PC-3 (cell line): ENCODE measurements at regions not wholly inside any gene's neighbourhood (a gene's known extent, or its start where the extent isn't known, plus 50 kb on each side); places are given as distances from the start of the nearest gene placed in this dataset.

Source experiments
- ATAC-seq: fragments of 200-7000 bp; cut with Tn5 transposase; 2 replicates; pipeline ENCODE4 v1.9.1; 2020; ENCODE audit warnings: mild to moderate bottlenecking, moderate library complexity
- BruUV-seq: library from RNA; stranded (reverse); fragments of 400-500 nt; replicated peaks from 2 replicates; lab custom pipeline; 2021; lab: Mats Ljungman, UMichigan
- CTCF ChIA-PET: fragments of 300-600 bp; sonication (Branson Sonifier 250); formaldehyde crosslinking; loops from one replicate; lab custom pipeline; 2022; ENCODE audit warnings: antibody characterized with exemption; lab: Charles Lee
- POLR2A ChIA-PET: fragments of 300-600 bp; sonication (Branson Sonifier 250); formaldehyde crosslinking; loops from one replicate; lab custom pipeline; 2022; ENCODE audit warnings: antibody characterized with exemption; ENCODE audit not compliant: unreplicated experiment; lab: Charles Lee
- DNase-seq: peaks from one replicate; pipeline ENCODE4 v3.0.0-alpha.2; 2015
- H2AFZ ChIP-seq: fragments of 300-600 bp; sonication (generic); 2 replicates; pipeline ENCODE4 v1.6.0; 2016; ENCODE audit warnings: antibody characterized with exemption, low read length
- H3F3A ChIP-seq: fragments of 300-600 bp; sonication (generic); one replicate; pipeline ENCODE4 v1.6.0; 2017; ENCODE audit warnings: antibody characterized with exemption, low read length, control low read depth, mild to moderate bottlenecking; ENCODE audit not compliant: unreplicated experiment
- H3K27ac ChIP-seq: fragments of 300-600 bp; sonication (generic); 2 replicates; pipeline ENCODE4 v1.5.1; 2016; ENCODE audit warnings: mild to moderate bottlenecking, low read length
- H3K27me3 ChIP-seq: fragments of 300-600 bp; sonication (generic); 2 replicates; pipeline ENCODE4 v1.6.1; 2016; ENCODE audit warnings: low read length, mixed read lengths
- H3K36me3 ChIP-seq: fragments of 300-600 bp; sonication (generic); 2 replicates; pipeline ENCODE4 v1.6.1; 2016; ENCODE audit warnings: low read depth, mixed run types, low read length, mixed read lengths
- H3K4me1 ChIP-seq: fragments of 300-600 bp; sonication (generic); 2 replicates; pipeline ENCODE4 v1.5.1; 2016; ENCODE audit warnings: low read length; ENCODE audit not compliant: insufficient read depth
- H3K4me2 ChIP-seq: fragments of 300-600 bp; sonication (generic); 2 replicates; pipeline ENCODE4 v1.6.0; 2016; ENCODE audit warnings: low read length
- H3K4me3 ChIP-seq: fragments of 300-600 bp; sonication (generic); 2 replicates; pipeline ENCODE4 v1.5.1; 2016; ENCODE audit warnings: mild to moderate bottlenecking, low read length, mixed read lengths
- H3K79me2 ChIP-seq: fragments of 300-600 bp; sonication (generic); 2 replicates; pipeline ENCODE4 v1.6.1; 2017; ENCODE audit warnings: low read length, mixed read lengths
- H3K9ac ChIP-seq: fragments of 300-600 bp; sonication (generic); 2 replicates; pipeline ENCODE4 v1.6.0; 2016; ENCODE audit warnings: mild to moderate bottlenecking, low read length
- H3K9me2 ChIP-seq: fragments of 300-600 bp; sonication (generic); replicated peaks from 2 replicates; pipeline ENCODE4 v1.6.1; 2016; ENCODE audit warnings: mixed run types, low read length, mixed read lengths
- H3K9me3 ChIP-seq: fragments of 300-600 bp; sonication (generic); 2 replicates; pipeline ENCODE4 v1.6.1; 2016; ENCODE audit warnings: low read length, mixed read lengths
- H4K20me1 ChIP-seq: fragments of 300-600 bp; sonication (generic); 2 replicates; pipeline ENCODE4 v1.6.1; 2016; ENCODE audit warnings: low read length, mixed read lengths
- CTCF ChIP-seq: fragments of 300-600 bp; sonication (generic); conservative IDR thresholded peaks from 2 replicates; pipeline ENCODE4 v1.5.1; 2017; ENCODE audit warnings: antibody characterized with exemption, low read depth, mild to moderate bottlenecking, low read length
- EZH2 ChIP-seq: fragments of 300-600 bp; sonication (generic); IDR thresholded peaks from one replicate; pipeline ENCODE4 v1.6.1; 2017; ENCODE audit warnings: antibody characterized with exemption, mild to moderate bottlenecking, low read length; ENCODE audit not compliant: unreplicated experiment
- EZH2phosphoT487 ChIP-seq: fragments of 300-600 bp; sonication (generic); IDR thresholded peaks from 2 replicates; pipeline ENCODE4 v1.6.1; 2018; ENCODE audit warnings: mild to moderate bottlenecking, antibody characterized with exemption, low read length, borderline replicate concordance
- intact Hi-C: fragments of 100-400 bp; cut with micrococcal nuclease; formaldehyde crosslinking; loops from 2 replicates; pipeline ENCODE4 v1.9.0; 2023

- TF ChIP-seq EZH2phosphoT487 (no peak), EZH2 (no peak), CTCF (no peak)
- POLR2A ChIA-PET = no interaction called here
- H4K20me1 ChIP-seq = no peaks in the 10 kb centered on the region
- no peaks in the 10 kb centered on the region for H3K9me3 ChIP-seq
- intact Hi-C loops = no loop called here
- H3K4me2 ChIP-seq = no peak overlapping the region
- H3K9ac ChIP-seq = no peak overlapping the region
- no peak overlapping the region for H2AFZ ChIP-seq
- no peaks in the 10 kb centered on the region for H3K36me3 ChIP-seq
- CTCF ChIA-PET = no interaction called here
- DNase-seq = no peak
- no peaks in the 10 kb centered on the region for H3K27me3 ChIP-seq
- H3K79me2 ChIP-seq = no peaks in the 10 kb centered on the region
- no peaks in the 10 kb centered on the region for H3F3A ChIP-seq
- no peaks in the 10 kb centered on the region for H3K4me1 ChIP-seq
- no TSS peak for BruUV-seq
- no peak for ATAC-seq
- H3K4me3 ChIP-seq = no peak overlapping the region
- H3K27ac ChIP-seq = no peak overlapping the region
- H3K9me2 ChIP-seq = no peaks in the 10 kb centered on the region
These were observed 1772.6 kb downstream of the EFNA5 start for GRCh38 chr5:105898183-105898582.

DNA sequence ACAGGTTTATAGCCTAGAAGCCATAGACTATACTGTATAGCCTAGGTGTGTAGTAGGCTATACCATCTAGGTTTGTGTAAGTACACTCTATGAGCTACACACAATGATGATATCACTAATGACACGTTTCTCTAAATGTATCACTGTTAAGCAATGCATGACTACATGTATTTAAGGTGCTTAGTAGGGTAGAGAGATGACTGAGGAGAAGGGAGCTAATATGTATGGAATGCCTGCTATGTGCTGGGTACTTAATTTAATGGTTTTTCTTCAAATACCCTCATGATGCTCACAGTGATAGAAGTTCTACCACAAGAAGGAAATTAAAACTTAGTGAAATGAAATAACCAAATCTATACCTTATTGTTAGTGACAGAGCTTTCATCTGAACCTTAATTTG, 1785.5 kb downstream of the EFNA5 start:
- intact Hi-C loops = no loop called here
- no peaks in the 10 kb centered on the region for H4K20me1 ChIP-seq
- H3K36me3 ChIP-seq = no peaks in the 10 kb centered on the region
- H3K4me3 ChIP-seq = no peak overlapping the region
- BruUV-seq = no TSS peak
- no peak for TF ChIP-seq EZH2phosphoT487
- TF ChIP-seq EZH2 = no peak
- TF ChIP-seq CTCF = no peak
- H3K27ac ChIP-seq = no peak overlapping the region
- CTCF ChIA-PET = no interaction called here
- H3K9me2 ChIP-seq = no peaks in the 10 kb centered on the region
- no peaks in the 10 kb centered on the region for H3F3A ChIP-seq
- DNase-seq (peak; percentile 38), ATAC-seq (no peak)
- no peaks in the 10 kb centered on the region for H3K9me3 ChIP-seq
- POLR2A ChIA-PET = no interaction called here
- H3K9ac ChIP-seq = no peak overlapping the region
- no peak overlapping the region for H2AFZ ChIP-seq
- no peaks in the 10 kb centered on the region for H3K27me3 ChIP-seq
- H3K4me1 ChIP-seq = peaks cover 12% of the 10 kb centered on the region
- H3K4me2 ChIP-seq = no peak overlapping the region
- H3K79me2 ChIP-seq = no peaks in the 10 kb centered on the region

GRCh38 chr5:105882956-105883481, 1787.7 kb downstream of the EFNA5 start:
- H3K4me2 ChIP-seq = peak overlapping the region; percentile 13
- H3F3A ChIP-seq = no peaks in the 10 kb centered on the region
- CTCF ChIA-PET = no interaction called here
- DNase-seq = peak; percentile 95
- peak overlapping the region; percentile 28; the same call in 1 of the 2 replicates for H3K27ac ChIP-seq
- peak; percentile 71 for ATAC-seq
- intact Hi-C loops = no loop called here
- H3K9me2 ChIP-seq = no peaks in the 10 kb centered on the region
- no peak overlapping the region for H2AFZ ChIP-seq
- no peak overlapping the region for H3K9ac ChIP-seq
- POLR2A ChIA-PET = no interaction called here
- no peaks in the 10 kb centered on the region for H3K9me3 ChIP-seq
- TF ChIP-seq EZH2 (no peak), EZH2phosphoT487 (no peak), CTCF (no peak)
- no peaks in the 10 kb centered on the region for H3K36me3 ChIP-seq
- no TSS peak for BruUV-seq
- no peaks in the 10 kb centered on the region for H4K20me1 ChIP-seq
- no peaks in the 10 kb centered on the region for H3K27me3 ChIP-seq
- peaks cover 12% of the 10 kb centered on the region for H3K4me1 ChIP-seq
- H3K4me3 ChIP-seq = no peak overlapping the region
- H3K79me2 ChIP-seq = no peaks in the 10 kb centered on the region
